GM03348 (cell line): ENCODE measurements at regions not wholly inside any gene's neighbourhood (a gene's known extent, or its start where the extent isn't known, plus 50 kb on each side); places are given as distances from the start of the nearest gene placed in this dataset.

Experiments used
- DNase-seq: peaks from one replicate; pipeline ENCODE4 v3.0.0; 2012; ENCODE audit warnings: low spot score

DNA sequence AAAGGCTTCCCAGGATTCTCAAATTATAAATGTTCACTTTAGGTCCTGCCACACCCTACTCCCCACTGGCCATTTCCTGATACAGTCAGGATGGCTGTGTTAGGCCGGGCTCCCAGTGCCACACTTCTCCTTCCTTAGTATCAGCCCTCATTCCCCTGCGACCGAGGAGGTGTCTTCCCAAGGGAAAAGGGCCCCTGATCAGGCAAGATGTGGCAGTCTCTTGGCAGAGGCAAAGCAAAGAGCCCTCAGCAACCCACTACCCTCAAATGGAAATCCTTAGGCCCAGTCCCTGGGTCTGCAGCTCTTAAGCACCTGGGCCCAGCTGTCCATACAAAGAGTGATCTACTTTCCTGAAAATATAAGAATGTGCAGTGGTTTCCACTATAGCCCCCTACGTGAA is 96.5 kb upstream of the VASH1 start:
- no peak for DNase-seq

DNA sequence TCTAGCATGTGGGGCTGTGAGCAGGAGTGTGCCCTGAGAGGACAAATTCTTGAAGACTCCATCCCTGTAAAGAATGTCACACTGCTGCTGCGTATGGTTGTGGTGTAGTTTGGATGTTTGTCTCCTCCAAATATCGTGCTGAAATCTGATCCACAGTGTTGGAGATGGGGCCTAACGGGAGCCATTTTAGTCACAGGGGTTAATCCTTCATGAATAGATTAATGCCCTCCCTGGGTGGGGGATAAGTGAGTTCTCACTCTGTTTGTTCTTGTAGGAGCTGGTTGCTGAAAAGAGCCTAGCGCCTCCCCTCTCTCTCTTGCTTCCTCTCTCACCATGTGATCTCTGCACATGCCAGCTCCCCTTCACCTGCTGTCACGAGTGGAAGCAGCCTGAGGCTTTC is 94.5 kb upstream of the VASH1 start:
- DNase-seq = no peak

GRCh38 chr14:76669770-76670169 is 91.5 kb upstream of the VASH1 start:
- DNase-seq = no peak

GRCh38 chr14:76672123-76672522 is 89.1 kb upstream of the VASH1 start:
- DNase-seq = no peak

GRCh38 chr14:76673261-76673660 is 88.0 kb upstream of the VASH1 start:
- DNase-seq = no peak

- DNase-seq = no peak
Measured at GRCh38 chr14:76675046-76675445, 86.2 kb upstream of the VASH1 start.

DNA sequence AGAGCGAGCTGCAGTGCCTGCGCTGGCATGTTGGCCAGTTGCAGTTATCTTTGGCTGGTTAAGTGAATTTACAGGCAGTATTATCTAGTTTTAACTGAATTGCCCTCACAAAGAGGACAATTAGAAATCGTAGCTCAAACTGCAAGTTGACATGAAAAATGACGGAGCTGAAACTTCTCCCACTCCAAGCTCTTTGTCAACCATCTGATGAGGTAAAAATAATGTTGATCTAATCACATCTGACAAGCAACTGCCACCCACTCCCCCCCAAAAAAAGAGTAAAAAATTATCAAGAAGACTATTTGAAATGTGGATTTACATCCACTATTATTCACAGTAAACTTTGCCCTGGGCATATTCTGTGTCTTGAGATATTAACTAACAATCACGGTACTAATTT is 84.7 kb upstream of the VASH1 start:
- DNase-seq = no peak

GRCh38 chr14:76677534-76678145 is 83.6 kb upstream of the VASH1 start:
- no peak for DNase-seq

DNA sequence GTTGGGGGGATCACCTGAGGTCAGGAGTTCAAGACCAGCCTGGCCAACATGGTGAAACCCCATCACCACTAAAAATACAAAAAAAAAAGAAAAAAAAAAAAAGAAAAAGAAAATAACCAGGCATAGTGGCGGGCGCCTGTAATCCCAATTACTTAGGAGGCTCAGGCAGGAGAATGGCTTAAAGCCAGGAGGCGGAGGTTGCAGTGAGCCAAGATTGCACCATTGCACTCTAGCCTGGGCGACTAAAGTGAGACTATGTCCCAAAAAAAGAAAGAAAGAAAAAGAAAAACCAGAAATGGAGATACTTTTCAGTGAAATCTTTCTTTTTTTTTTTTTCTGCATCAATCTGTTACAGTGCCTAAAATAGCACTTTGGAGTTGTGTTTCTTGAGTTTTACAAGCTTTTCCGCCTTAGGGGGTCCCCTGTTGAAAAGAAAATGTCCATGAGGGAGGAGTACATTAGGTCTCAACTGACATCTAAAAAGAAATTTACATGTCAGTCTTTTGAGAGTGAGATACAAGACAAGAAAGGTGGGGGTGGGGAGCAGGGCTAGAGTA is 82.9 kb upstream of the VASH1 start:
- DNase-seq = no peak

- DNase-seq = no peak
Measured at GRCh38 chr14:76682367-76682766, 78.9 kb upstream of the VASH1 start.

GRCh38 chr14:76686646-76687045 is 74.6 kb upstream of the VASH1 start:
- DNase-seq = no peak

DNA sequence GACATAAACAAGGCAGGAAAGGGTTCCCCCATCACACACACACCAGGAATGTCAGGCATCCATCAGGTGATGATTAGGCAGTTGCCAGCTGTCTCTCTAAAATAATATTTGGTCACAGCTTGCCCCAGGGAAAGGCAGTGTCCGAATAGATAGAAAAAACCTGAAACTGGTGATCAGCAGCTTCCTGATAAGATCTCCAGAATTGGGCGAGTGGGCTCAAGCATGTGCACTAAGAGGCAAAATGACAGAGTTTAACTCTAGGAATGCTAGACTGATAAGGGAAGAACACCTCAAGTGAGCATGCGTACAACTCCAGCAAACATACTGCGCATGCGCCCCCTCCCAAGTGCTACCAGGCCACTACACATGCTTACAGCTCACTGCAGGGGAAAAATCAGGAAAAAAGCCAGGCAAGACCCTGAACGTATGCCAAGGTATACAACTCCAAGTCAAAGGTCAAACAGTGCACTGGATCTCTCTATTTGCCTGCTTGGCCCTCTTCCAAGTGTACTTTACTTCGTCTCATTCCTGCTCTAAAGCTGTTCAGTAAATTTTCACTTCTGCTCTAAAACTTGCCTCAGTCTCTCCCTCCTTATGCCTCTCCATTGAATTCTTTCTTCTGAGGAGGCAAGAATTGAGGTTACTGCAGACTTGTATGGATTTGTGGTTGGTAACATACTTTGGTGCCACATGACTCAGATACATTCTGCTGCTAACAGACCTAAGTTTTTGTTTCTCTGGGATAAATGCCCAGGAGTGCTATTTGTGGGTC is 73.5 kb upstream of the VASH1 start:
- DNase-seq = no peak

- DNase-seq = no peak
Measured at GRCh38 chr14:76688383-76688671, 72.9 kb upstream of the VASH1 start.

DNA sequence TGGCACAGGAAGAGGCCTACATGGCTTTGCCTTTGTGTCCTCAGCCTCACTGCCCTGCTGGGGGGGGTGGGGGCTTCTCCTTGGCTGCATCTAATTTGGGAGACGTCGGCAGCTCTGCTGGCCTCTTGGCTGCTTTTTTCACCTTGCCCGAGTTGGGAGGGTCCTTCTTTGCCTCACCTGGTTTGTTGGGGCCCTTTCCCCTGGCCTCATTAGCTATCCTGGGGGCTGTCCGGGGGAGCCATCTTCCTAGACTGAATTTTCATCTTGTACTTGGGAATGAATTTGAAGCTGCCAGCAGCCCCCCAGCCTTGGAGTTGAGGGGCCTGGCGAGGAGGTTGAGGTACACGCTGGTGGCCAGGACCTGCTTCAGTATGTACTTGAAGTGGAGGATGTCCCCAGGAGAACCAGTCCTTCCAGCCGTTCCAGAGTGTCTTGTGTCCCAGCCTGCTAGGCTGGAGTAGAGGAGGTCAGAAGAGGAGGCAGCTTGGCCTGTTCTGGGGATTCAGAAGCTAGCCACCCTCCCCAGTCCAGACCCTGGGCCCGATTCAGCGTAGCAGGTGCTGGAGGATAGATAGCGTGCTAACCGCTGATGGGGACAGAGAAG is 70.7 kb upstream of the VASH1 start:
- DNase-seq = no peak

GRCh38 chr14:76694106-76694505 is 67.2 kb upstream of the VASH1 start:
- DNase-seq = no peak

- DNase-seq = no peak
Measured at GRCh38 chr14:76695263-76695920, 65.9 kb upstream of the VASH1 start.

- DNase-seq = no peak
Measured at GRCh38 chr14:76696361-76696760, 64.9 kb upstream of the VASH1 start.

- DNase-seq = no peak
Measured at GRCh38 chr14:76696791-76697190, 64.5 kb upstream of the VASH1 start.

- no peak for DNase-seq
Measured at GRCh38 chr14:76697246-76697905, 63.9 kb upstream of the VASH1 start.

GRCh38 chr14:76698191-76698590 is 63.1 kb upstream of the VASH1 start:
- DNase-seq = no peak

DNA sequence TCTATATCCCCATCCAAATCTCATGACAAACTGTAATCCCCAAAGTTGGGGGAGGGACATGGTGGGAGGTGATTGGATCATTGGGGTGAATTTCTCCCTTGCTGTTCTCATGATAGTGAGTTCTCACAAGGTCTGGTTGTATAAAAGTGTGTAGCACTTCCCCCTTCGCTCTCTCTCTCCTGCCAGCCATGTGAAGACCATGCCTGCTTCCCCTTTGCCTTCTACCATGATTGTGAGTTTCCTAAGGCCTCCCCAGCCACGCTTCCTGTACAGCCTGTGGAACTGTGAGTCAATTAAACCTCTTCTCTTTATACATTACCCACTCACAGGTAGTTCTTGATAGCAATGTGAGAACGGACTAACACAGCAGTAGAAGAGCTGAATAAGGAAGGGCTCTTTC is 62.6 kb upstream of the VASH1 start:
- DNase-seq = no peak

DNA sequence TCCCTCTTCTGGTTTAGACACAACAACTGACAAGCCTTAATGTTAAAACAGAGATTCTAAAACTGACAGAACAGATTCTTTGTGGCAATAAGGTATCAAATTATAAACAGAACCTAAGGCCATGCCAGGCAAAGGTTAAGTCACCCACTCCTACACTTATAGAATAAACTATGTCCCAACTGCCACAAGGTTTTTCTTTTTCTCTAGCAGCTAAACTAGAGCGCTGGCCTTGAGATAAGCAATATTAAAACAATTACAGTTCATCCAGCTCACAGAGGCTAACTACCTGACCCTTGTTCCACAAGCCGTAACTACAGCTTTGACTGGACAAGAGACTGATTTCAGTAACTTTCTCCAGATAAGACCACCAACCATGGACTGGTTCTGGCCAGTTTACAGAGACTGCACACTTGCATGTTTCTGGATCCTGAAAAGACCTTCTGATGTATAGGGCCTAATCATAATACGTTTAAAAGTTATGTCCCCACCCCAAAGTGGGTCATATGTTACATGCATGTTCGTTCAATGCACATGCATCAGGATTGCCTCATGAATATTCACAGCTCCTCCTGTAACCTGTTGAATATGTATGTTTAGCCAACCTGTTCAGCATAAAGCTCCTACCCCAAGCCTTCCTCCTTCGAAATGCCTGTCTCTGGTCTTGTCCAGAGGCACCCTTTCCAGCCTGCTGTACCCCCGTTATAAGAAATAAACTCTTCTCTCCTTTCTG is 61.9 kb upstream of the VASH1 start:
- DNase-seq = no peak
